CD4-positive, CD25-positive, alpha-beta regulatory T cell (primary cell): ENCODE measurements at regions not wholly inside any gene's neighbourhood (a gene's known extent, or its start where the extent isn't known, plus 50 kb on each side); places are given as distances from the start of the nearest gene placed in this dataset.
"Not testable (repeated sequence)": the region's sequence is repeated elsewhere in the genome, so short reads cannot be mapped to it uniquely, and the experiment has no call there.

Source experiments
- ATAC-seq, 2 donors: fragments of 150-1000 bp; cut with Tn5 transposase; one replicate each; pipeline ENCODE4 v1.10.0; 2021; ENCODE audit warnings: low read depth in 2 of 2, moderate number of reproducible peaks in 2 of 2, moderate library complexity in 1 of 2
- DNase-seq, 3 donors: peaks; one replicate each; pipeline versions ENCODE4 v3.0.0 to v3.0.0-alpha.2; 2012 to 2022; ENCODE audit warnings: mixed read lengths in 1 of 3
- H3K27ac ChIP-seq: one replicate; pipeline ENCODE4 v1.7.0; 2013; ENCODE audit warnings: mild to moderate bottlenecking, low read length; ENCODE audit not compliant: insufficient read depth, poor library complexity, severe bottlenecking
- H3K27me3 ChIP-seq: one replicate; pipeline ENCODE4 v1.7.0; 2013; ENCODE audit warnings: low read length; ENCODE audit not compliant: control insufficient read depth, insufficient read depth
- H3K36me3 ChIP-seq: one replicate; pipeline ENCODE4 v1.7.0; 2013; ENCODE audit warnings: mild to moderate bottlenecking, low read length, moderate library complexity; ENCODE audit not compliant: control insufficient read depth, insufficient read depth
- H3K4me1 ChIP-seq: 2 replicates; pipeline ENCODE4 v1.7.0; 2013; ENCODE audit warnings: mild to moderate bottlenecking, low read length; ENCODE audit not compliant: insufficient read depth, control insufficient read depth, poor library complexity, severe bottlenecking
- H3K4me3 ChIP-seq: one replicate; pipeline ENCODE4 v1.7.0; 2013; ENCODE audit warnings: low read depth, mild to moderate bottlenecking, low read length, moderate library complexity
- H3K9me3 ChIP-seq, 2 experiments: 1 replicate in 1 of 2; 2 replicates in 1 of 2; pipeline ENCODE4 v1.7.0; 2013; ENCODE audit warnings: low read length in 2 of 2, mild to moderate bottlenecking in 1 of 2, moderate library complexity in 1 of 2; ENCODE audit not compliant: control insufficient read depth in 2 of 2
- H3K27ac Mint-ChIP-seq, 3 donors: one replicate each; pipeline ENCODE4 v1.8.0; 2020 to 2022; ENCODE audit warnings: mild to moderate bottlenecking in 3 of 3, mixed read lengths in 3 of 3, moderate library complexity in 2 of 3
- H3K27me3 Mint-ChIP-seq: one replicate; pipeline ENCODE4 v1.8.0; 2022; ENCODE audit warnings: mild to moderate bottlenecking, mixed read lengths
- H3K36me3 Mint-ChIP-seq: one replicate; pipeline ENCODE4 v1.8.0; 2020; ENCODE audit warnings: mixed read lengths
- H3K4me1 Mint-ChIP-seq, 4 donors: one replicate each; pipeline ENCODE4 v1.8.0; 2020 to 2022; ENCODE audit warnings: mixed read lengths in 4 of 4, mild to moderate bottlenecking in 1 of 4
- H3K4me3 Mint-ChIP-seq, 4 donors: one replicate each; pipeline ENCODE4 v1.8.0; 2020 to 2022; ENCODE audit warnings: mild to moderate bottlenecking in 4 of 4, mixed read lengths in 4 of 4, moderate library complexity in 3 of 4
- H3K9me3 Mint-ChIP-seq, 7 donors: one replicate each; pipeline ENCODE4 v1.8.0; 2020 to 2022; ENCODE audit warnings: mixed read lengths in 7 of 7, mild to moderate bottlenecking in 3 of 7, moderate library complexity in 2 of 7

GRCh38 chr1:163585796-163586195 lies 264.0 kb downstream of the NUF2 start:
- no peaks in the 10 kb centered on the region for H3K36me3 Mint-ChIP-seq
- Histone ChIP-seq H3K4me1 (no peaks in the 10 kb centered on the region), H3K4me3 (no peak overlapping the region), H3K36me3 (no peaks in the 10 kb centered on the region), H3K9me3 (no peaks in the 10 kb centered on the region), H3K27me3 (no peaks in the 10 kb centered on the region), H3K27ac (no peak overlapping the region)
- DNase-seq, result no peak
- no peaks in the 10 kb centered on the region for H3K27me3 Mint-ChIP-seq
- no peak overlapping the region for H3K4me3 Mint-ChIP-seq
- no peaks in the 10 kb centered on the region for H3K4me1 Mint-ChIP-seq
- no peak overlapping the region for H3K27ac Mint-ChIP-seq
- ATAC-seq, result no peak
- H3K9me3 Mint-ChIP-seq, result peaks cover 0 to 11% (median 3%) of the 10 kb centered on the region in 7 donors

- ATAC-seq (no peak), DNase-seq (no peak)
- no peaks in the 10 kb centered on the region for H3K9me3 ChIP-seq
- H3K27me3 Mint-ChIP-seq, result no peaks in the 10 kb centered on the region
- H3K27ac ChIP-seq, result no peak overlapping the region
- no peaks in the 10 kb centered on the region for H3K4me1 Mint-ChIP-seq
- no peak overlapping the region for H3K4me3 Mint-ChIP-seq
- no peaks in the 10 kb centered on the region for H3K4me1 ChIP-seq
- H3K9me3 Mint-ChIP-seq, result peaks cover 0 to 11% (median 3%) of the 10 kb centered on the region in 7 donors
- H3K27ac Mint-ChIP-seq, result no peak overlapping the region
- H3K4me3 ChIP-seq, result no peak overlapping the region
- H3K27me3 ChIP-seq, result no peaks in the 10 kb centered on the region
- no peaks in the 10 kb centered on the region for H3K36me3 ChIP-seq
- no peaks in the 10 kb centered on the region for H3K36me3 Mint-ChIP-seq
Observed at GRCh38 chr1:163588796-163589195, 267.0 kb downstream of the NUF2 start.

GRCh38 chr1:163589735-163590134 lies 268.0 kb downstream of the NUF2 start:
- H3K27me3 ChIP-seq, result no peaks in the 10 kb centered on the region
- H3K27me3 Mint-ChIP-seq, result no peaks in the 10 kb centered on the region
- DNase-seq, result no peak

GRCh38 chr1:163591131-163591530 lies 269.4 kb downstream of the NUF2 start:
- H3K4me3 ChIP-seq, DNase-seq, H3K27me3 Mint-ChIP-seq, H3K27me3 ChIP-seq, H3K36me3 ChIP-seq, H3K9me3 Mint-ChIP-seq, H3K4me3 Mint-ChIP-seq, H3K9me3 ChIP-seq, H3K36me3 Mint-ChIP-seq, H3K4me1 ChIP-seq, ATAC-seq, H3K4me1 Mint-ChIP-seq, H3K27ac ChIP-seq, H3K27ac Mint-ChIP-seq: not testable (repeated sequence)

More at GRCh38 chr1:163589735-163590134, 268.0 kb downstream of the NUF2 start:
- peaks cover 0 to 11% (median 3%) of the 10 kb centered on the region in 7 donors for H3K9me3 Mint-ChIP-seq
- H3K9me3 ChIP-seq, result no peaks in the 10 kb centered on the region
- ATAC-seq, result no peak
- H3K27ac ChIP-seq, result no peak overlapping the region
- H3K4me1 ChIP-seq, result no peaks in the 10 kb centered on the region
- no peaks in the 10 kb centered on the region for H3K36me3 Mint-ChIP-seq
- no peaks in the 10 kb centered on the region for H3K36me3 ChIP-seq
- no peak overlapping the region for H3K4me3 Mint-ChIP-seq
- H3K4me1 Mint-ChIP-seq, result no peaks in the 10 kb centered on the region
- H3K27ac Mint-ChIP-seq, result no peak overlapping the region
- no peak overlapping the region for H3K4me3 ChIP-seq

GRCh38 chr1:163592623-163593022 lies 270.9 kb downstream of the NUF2 start:
- not testable (repeated sequence) for H3K4me1 ChIP-seq, H3K4me1 Mint-ChIP-seq, H3K27ac ChIP-seq, H3K9me3 Mint-ChIP-seq, H3K9me3 ChIP-seq, H3K4me3 Mint-ChIP-seq, DNase-seq, H3K4me3 ChIP-seq, H3K36me3 ChIP-seq, ATAC-seq, H3K27me3 ChIP-seq, H3K27ac Mint-ChIP-seq, H3K36me3 Mint-ChIP-seq, H3K27me3 Mint-ChIP-seq

GRCh38 chr1:163596106-163596505 lies 274.4 kb downstream of the NUF2 start:
- not testable (repeated sequence) for H3K27ac Mint-ChIP-seq, H3K4me3 Mint-ChIP-seq, H3K4me1 Mint-ChIP-seq, H3K27me3 Mint-ChIP-seq, ATAC-seq, H3K4me1 ChIP-seq, H3K27ac ChIP-seq, H3K36me3 ChIP-seq, H3K9me3 ChIP-seq, H3K27me3 ChIP-seq, DNase-seq, H3K36me3 Mint-ChIP-seq, H3K4me3 ChIP-seq
- peaks cover 0 to 12% (median 2%) of the 10 kb centered on the region in 7 donors for H3K9me3 Mint-ChIP-seq

- H3K4me3 Mint-ChIP-seq, result no peak overlapping the region
- Histone ChIP-seq H3K27me3 (no peaks in the 10 kb centered on the region), H3K4me1 (no peaks in the 10 kb centered on the region), H3K27ac (no peak overlapping the region), H3K9me3 (no peaks in the 10 kb centered on the region), H3K4me3 (no peak overlapping the region), H3K36me3 (no peaks in the 10 kb centered on the region)
- no peaks in the 10 kb centered on the region for H3K27me3 Mint-ChIP-seq
- no peak overlapping the region for H3K27ac Mint-ChIP-seq
- no peaks in the 10 kb centered on the region for H3K36me3 Mint-ChIP-seq
- H3K4me1 Mint-ChIP-seq, result no peaks in the 10 kb centered on the region
- ATAC-seq, result no peak
- peaks cover 0 to 16% (median 2%) of the 10 kb centered on the region in 7 donors for H3K9me3 Mint-ChIP-seq
- DNase-seq, result no peak
Observed at GRCh38 chr1:163596541-163597258, 274.9 kb downstream of the NUF2 start.

- Histone ChIP-seq H3K4me1 (no peaks in the 10 kb centered on the region), H3K27ac (no peak overlapping the region), H3K4me3 (no peak overlapping the region), H3K36me3 (no peaks in the 10 kb centered on the region), H3K27me3 (no peaks in the 10 kb centered on the region), H3K9me3 (no peaks in the 10 kb centered on the region)
- no peaks in the 10 kb centered on the region for H3K27me3 Mint-ChIP-seq
- no peak for DNase-seq
- H3K27ac Mint-ChIP-seq, result no peak overlapping the region
- H3K9me3 Mint-ChIP-seq, result peaks cover 0 to 18% (median 4%) of the 10 kb centered on the region in 7 donors
- H3K4me1 Mint-ChIP-seq, result no peaks in the 10 kb centered on the region
- H3K4me3 Mint-ChIP-seq, result no peak overlapping the region
- ATAC-seq, result no peak
- H3K36me3 Mint-ChIP-seq, result no peaks in the 10 kb centered on the region
Observed at GRCh38 chr1:163604321-163604720, 282.6 kb downstream of the NUF2 start.
